ENCODE measurements at regions not wholly inside any gene's neighbourhood (a gene's known extent, or its start where the extent isn't known, plus 50 kb on each side); places are given as distances from the start of the nearest gene placed in this dataset.
"Not testable (repeated sequence)": the region's sequence is repeated elsewhere in the genome, so short reads cannot be mapped to it uniquely, and the experiment has no call there.

DNA sequence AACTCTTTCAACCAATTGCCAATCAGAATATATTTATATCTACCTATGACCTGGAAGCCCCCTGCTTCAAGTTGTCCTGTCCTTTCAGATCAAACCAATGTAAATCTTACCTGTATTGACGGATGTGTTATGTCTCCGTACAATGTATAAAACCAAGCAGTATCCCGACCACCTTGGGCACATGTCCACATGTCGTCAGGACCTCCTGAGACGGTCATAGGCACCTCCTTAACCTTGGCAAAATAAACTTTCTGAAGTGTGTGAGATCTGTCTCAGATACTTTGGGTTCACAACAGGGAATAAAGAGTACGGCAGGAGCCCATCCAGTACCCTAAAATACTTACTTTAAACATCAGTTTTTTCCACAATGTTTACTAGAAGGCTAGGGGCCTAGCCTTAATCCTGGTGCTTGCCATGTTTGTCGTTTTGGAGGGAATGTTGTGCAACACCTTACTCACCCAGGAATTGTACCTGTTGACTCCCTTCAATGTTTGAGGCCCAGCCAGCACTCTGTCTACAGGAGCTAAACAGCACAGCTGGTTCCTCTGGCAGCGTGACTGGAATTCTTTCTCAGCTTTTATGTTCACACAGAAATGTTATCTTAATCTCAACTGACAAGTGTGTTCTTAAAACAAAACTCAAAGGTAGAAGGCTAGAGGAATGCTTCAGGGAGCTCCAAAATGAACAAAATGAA, 90.8 kb upstream of the USP25 start:
- H3K9me3 ChIP-seq: no peaks in the 10 kb centered on the region
- H3K36me3 ChIP-seq: no peaks in the 10 kb centered on the region
- ATAC-seq (peak; percentile 98), DNase-seq (peak; percentile 67)
- no peaks in the 10 kb centered on the region for H3K27me3 ChIP-seq
- no peaks in the 10 kb centered on the region for H3K4me1 ChIP-seq
- intact Hi-C loops (cut with DNase I): no loop called here
- H3K4me3 ChIP-seq: no peak overlapping the region
- H3K27ac ChIP-seq: peak overlapping the region; percentile 40
- TF ChIP-seq, protein P1, sequence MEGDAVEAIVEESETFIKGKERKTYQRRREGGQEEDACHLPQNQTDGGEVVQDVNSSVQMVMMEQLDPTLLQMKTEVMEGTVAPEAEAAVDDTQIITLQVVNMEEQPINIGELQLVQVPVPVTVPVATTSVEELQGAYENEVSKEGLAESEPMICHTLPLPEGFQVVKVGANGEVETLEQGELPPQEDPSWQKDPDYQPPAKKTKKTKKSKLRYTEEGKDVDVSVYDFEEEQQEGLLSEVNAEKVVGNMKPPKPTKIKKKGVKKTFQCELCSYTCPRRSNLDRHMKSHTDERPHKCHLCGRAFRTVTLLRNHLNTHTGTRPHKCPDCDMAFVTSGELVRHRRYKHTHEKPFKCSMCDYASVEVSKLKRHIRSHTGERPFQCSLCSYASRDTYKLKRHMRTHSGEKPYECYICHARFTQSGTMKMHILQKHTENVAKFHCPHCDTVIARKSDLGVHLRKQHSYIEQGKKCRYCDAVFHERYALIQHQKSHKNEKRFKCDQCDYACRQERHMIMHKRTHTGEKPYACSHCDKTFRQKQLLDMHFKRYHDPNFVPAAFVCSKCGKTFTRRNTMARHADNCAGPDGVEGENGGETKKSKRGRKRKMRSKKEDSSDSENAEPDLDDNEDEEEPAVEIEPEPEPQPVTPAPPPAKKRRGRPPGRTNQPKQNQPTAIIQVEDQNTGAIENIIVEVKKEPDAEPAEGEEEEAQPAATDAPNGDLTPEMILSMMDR (IDR thresholded peaks at IDR 0.05): no peak

DNA sequence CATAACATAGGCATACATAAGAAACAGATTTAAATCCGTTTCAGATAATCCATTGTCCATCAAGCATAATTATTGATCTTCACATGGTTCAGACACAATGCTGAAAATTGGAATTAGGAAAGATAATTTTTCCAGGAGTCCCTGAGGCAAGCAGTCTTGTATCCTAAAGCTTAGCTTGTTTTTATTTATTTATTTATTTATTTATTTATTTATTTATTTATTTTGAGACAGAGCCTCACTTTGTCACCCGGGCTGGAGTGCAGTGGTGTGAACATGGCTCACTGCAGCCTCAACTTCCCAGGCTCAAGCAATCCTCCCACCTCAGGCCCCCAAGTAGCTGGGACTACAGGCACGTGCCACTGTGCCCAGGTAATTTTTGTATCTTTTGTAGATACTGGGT, 89.7 kb upstream of the USP25 start:
- H3K4me1 ChIP-seq; DNase-seq; ATAC-seq; H3K4me3 ChIP-seq; H3K27ac ChIP-seq; H3K27me3 ChIP-seq; intact Hi-C loops (cut with DNase I); H3K9me3 ChIP-seq; H3K36me3 ChIP-seq: not testable (repeated sequence)

DNA sequence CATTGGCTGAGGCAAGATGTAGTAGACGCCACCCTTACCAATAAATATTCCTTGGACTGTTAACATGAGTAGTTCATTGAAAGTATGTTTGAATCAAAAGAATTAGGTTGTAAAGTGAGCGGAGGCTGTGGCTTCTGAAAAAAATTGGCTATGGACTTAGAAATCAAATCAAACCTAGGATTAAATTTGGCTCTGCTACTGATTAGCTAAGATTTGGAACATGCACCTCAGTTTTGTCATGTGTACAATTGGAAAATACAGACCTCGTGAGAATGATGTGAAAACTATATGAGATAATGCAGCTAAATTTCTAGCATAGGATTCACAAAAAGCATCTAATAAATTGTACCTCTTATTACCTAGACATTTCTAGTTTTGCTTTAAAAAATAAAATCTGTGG, 85.3 kb upstream of the USP25 start:
- Histone ChIP-seq H3K9me3 (no peaks in the 10 kb centered on the region), H3K36me3 (no peaks in the 10 kb centered on the region), H3K4me1 (no peaks in the 10 kb centered on the region), H3K4me3 (no peak overlapping the region), H3K27me3 (no peaks in the 10 kb centered on the region), H3K27ac (no peak overlapping the region)
- ATAC-seq: no peak
- intact Hi-C loops (cut with DNase I): no loop called here
- TF ChIP-seq, protein P1 (IDR thresholded peaks at IDR 0.05): no peak
- DNase-seq: no peak

- intact Hi-C loops (cut with DNase I): no loop called here
Measured at GRCh38 chr21:15645830-15646229, 84.0 kb upstream of the USP25 start.

DNA sequence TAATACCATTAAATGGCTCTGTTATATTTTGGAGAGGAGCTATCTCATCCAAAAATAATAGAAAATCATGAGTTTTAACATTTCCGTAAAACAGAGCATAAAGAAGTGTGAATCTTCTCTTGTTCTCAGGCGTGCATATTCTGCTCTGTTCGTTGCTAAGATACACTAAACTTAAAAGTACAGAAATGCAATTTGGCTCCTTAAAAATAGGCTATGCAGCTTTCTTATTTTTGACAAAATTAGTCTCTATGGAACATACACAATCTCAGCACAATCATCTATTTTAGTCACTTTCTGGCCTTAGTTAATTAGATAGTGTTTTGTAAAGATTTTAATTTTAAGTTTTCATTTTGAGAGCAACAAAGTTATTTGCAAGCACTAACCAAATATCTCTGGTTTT, 79.0 kb upstream of the USP25 start:
- H3K27ac ChIP-seq: no peak overlapping the region
- intact Hi-C loops (cut with DNase I): no loop called here
- H3K4me1 ChIP-seq: no peaks in the 10 kb centered on the region
- DNase-seq: no peak
- H3K36me3 ChIP-seq: no peaks in the 10 kb centered on the region
- ATAC-seq: no peak
- TF ChIP-seq, protein P1 (IDR thresholded peaks at IDR 0.05): no peak
- H3K4me3 ChIP-seq: no peak overlapping the region
- H3K27me3 ChIP-seq: no peaks in the 10 kb centered on the region
- no peaks in the 10 kb centered on the region for H3K9me3 ChIP-seq

More at GRCh38 chr21:15645830-15646229, 84.0 kb upstream of the USP25 start:
- Histone ChIP-seq H3K36me3 (no peaks in the 10 kb centered on the region), H3K4me1 (no peaks in the 10 kb centered on the region), H3K4me3 (no peak overlapping the region), H3K9me3 (no peaks in the 10 kb centered on the region), H3K27me3 (no peaks in the 10 kb centered on the region), H3K27ac (no peak overlapping the region)
- DNase-seq (no peak), ATAC-seq (no peak)
- TF ChIP-seq, protein P1 (IDR thresholded peaks at IDR 0.05): no peak

GRCh38 chr21:15651172-15651571, 78.6 kb upstream of the USP25 start:
- Histone ChIP-seq H3K9me3 (no peaks in the 10 kb centered on the region), H3K27me3 (no peaks in the 10 kb centered on the region), H3K36me3 (no peaks in the 10 kb centered on the region), H3K27ac (no peak overlapping the region), H3K4me1 (no peaks in the 10 kb centered on the region), H3K4me3 (no peak overlapping the region)
- ATAC-seq (no peak), DNase-seq (no peak)
- intact Hi-C loops (cut with DNase I): no loop called here
- TF ChIP-seq, protein P1 (IDR thresholded peaks at IDR 0.05): no peak
